Naive thymus-derived CD4-positive, alpha-beta T cell (primary cell): ENCODE measurements at regions not wholly inside any gene's neighbourhood (a gene's known extent, or its start where the extent isn't known, plus 50 kb on each side); places are given as distances from the start of the nearest gene placed in this dataset.

Experiments
- ATAC-seq: fragments of 150-1000 bp; cut with Tn5 transposase; 2 replicates; pipeline ENCODE4 v1.10.0; 2021; ENCODE audit warnings: mild to moderate bottlenecking, moderate library complexity
- CTCF ChIA-PET: fragments of 350-600 bp; sonication (Branson Sonifier 250); formaldehyde crosslinking; loops from one replicate; lab custom pipeline; 2021; ENCODE audit warnings: antibody characterized with exemption; lab: Charles Lee
- POLR2A ChIA-PET: fragments of 350-600 bp; sonication (Branson Sonifier 250); formaldehyde crosslinking; loops from one replicate; lab custom pipeline; 2021; ENCODE audit warnings: antibody characterized with exemption, inconsistent platforms; lab: Charles Lee
- DNase-seq, 9 donors: peaks; one replicate each; pipeline versions ENCODE4 v3.0.0 to v3.0.0-alpha.2; 2020 to 2022; ENCODE audit warnings: mixed read lengths in 1 of 9
- H3K27ac ChIP-seq: one replicate; pipeline ENCODE4 v1.7.0; 2013; ENCODE audit warnings: mild to moderate bottlenecking, low read depth, low read length, moderate library complexity
- H3K27me3 ChIP-seq, 2 donors: one replicate each; pipeline ENCODE4 v1.7.0; 2013; ENCODE audit warnings: low read length in 2 of 2, mild to moderate bottlenecking in 2 of 2, moderate library complexity in 2 of 2; ENCODE audit not compliant: control insufficient read depth in 2 of 2, insufficient read depth in 2 of 2
- H3K36me3 ChIP-seq, 3 experiments: 1 replicate in 2 of 3; 2 replicates in 1 of 3; pipeline ENCODE4 v1.7.0; 2013; ENCODE audit warnings: low read length in 3 of 3, mild to moderate bottlenecking in 3 of 3, moderate library complexity in 1 of 3; ENCODE audit not compliant: insufficient read depth in 3 of 3, control insufficient read depth in 2 of 3
- H3K4me1 ChIP-seq, 2 donors: one replicate each; pipeline ENCODE4 v1.7.0; 2013; ENCODE audit warnings: low read length in 2 of 2, mild to moderate bottlenecking in 2 of 2, moderate library complexity in 1 of 2; ENCODE audit not compliant: control insufficient read depth in 2 of 2, insufficient read depth in 2 of 2
- H3K4me3 ChIP-seq: 2 replicates; pipeline ENCODE4 v1.7.0; 2013; ENCODE audit warnings: mild to moderate bottlenecking, low read length
- H3K9me3 ChIP-seq, 3 experiments: 1 replicate in 2 of 3; 2 replicates in 1 of 3; pipeline ENCODE4 v1.7.0; 2013; ENCODE audit warnings: low read length in 3 of 3; ENCODE audit not compliant: control insufficient read depth in 2 of 3
- H3K27ac Mint-ChIP-seq, 9 donors: one replicate each; pipeline ENCODE4 v1.8.0; 2020 to 2022; ENCODE audit warnings: mixed read lengths in 9 of 9, mild to moderate bottlenecking in 8 of 9, moderate library complexity in 5 of 9, inconsistent platforms in 2 of 9
- H3K27me3 Mint-ChIP-seq, 5 donors: one replicate each; pipeline ENCODE4 v1.8.0; 2021 to 2022; ENCODE audit warnings: mixed read lengths in 5 of 5, mild to moderate bottlenecking in 1 of 5
- H3K36me3 Mint-ChIP-seq, 5 donors: one replicate each; pipeline ENCODE4 v1.8.0; 2020 to 2022; ENCODE audit warnings: mixed read lengths in 5 of 5, mild to moderate bottlenecking in 3 of 5, inconsistent platforms in 1 of 5
- H3K4me1 Mint-ChIP-seq, 7 donors: one replicate each; pipeline ENCODE4 v1.8.0; 2020 to 2022; ENCODE audit warnings: mixed read lengths in 7 of 7, mild to moderate bottlenecking in 3 of 7, inconsistent platforms in 1 of 7
- H3K4me3 Mint-ChIP-seq, 10 donors: one replicate each; pipeline ENCODE4 v1.8.0; 2020 to 2022; ENCODE audit warnings: mild to moderate bottlenecking in 10 of 10, mixed read lengths in 10 of 10, moderate library complexity in 6 of 10, inconsistent platforms in 2 of 10
- H3K9me3 Mint-ChIP-seq, 11 donors: one replicate each; pipeline ENCODE4 v1.8.0; 2020 to 2022; ENCODE audit warnings: mixed read lengths in 11 of 11, mild to moderate bottlenecking in 4 of 11, inconsistent platforms in 1 of 11, moderate library complexity in 1 of 11
- intact Hi-C, 2 donors: fragments of 100-400 bp; cut with micrococcal nuclease; formaldehyde crosslinking; loops; one replicate each; pipeline ENCODE4 v1.15.1; 2023

DNA sequence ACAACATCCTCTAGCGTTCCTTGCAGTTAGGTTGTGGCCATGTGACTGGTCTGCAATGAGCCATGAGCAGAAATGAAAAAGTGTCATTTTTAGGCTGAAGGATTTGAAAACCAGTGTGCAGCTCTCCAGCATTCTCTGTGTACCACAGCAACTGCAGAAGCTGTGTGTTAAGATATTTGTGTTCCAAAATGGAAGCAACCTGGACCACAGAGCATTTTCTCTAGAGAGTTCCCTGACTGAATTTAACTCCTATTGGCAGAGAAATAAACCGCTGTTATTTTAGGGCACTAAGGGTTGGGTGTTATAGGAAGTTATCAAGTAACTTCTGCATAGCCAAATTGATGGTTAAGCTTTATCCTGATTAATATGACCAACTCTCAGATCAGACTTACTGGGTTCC lies 257.2 kb upstream of the THUMPD2 start:
- DNase-seq, result no peak
- H3K27ac Mint-ChIP-seq, result no peak overlapping the region
- H3K9me3 ChIP-seq, result no peaks in the 10 kb centered on the region
- peaks cover 0 to 16% (median 0%) of the 10 kb centered on the region in 5 donors for H3K36me3 Mint-ChIP-seq
- no peak overlapping the region for H3K4me3 ChIP-seq
- intact Hi-C loops, result no loop called here
- peaks cover 0 to 6% (median 0%) of the 10 kb centered on the region in 5 donors for H3K27me3 Mint-ChIP-seq
- peaks cover 0 to 6% (median 0%) of the 10 kb centered on the region in 11 donors for H3K9me3 Mint-ChIP-seq
- POLR2A ChIA-PET, result no interaction called here
- no peak overlapping the region for H3K4me3 Mint-ChIP-seq
- no peak overlapping the region for H3K27ac ChIP-seq
- H3K4me1 ChIP-seq, result no peaks in the 10 kb centered on the region
- no peak for ATAC-seq
- CTCF ChIA-PET, result no interaction called here
- no peaks in the 10 kb centered on the region for H3K27me3 ChIP-seq
- H3K36me3 ChIP-seq, result no peaks in the 10 kb centered on the region
- peaks cover 0 to 23% (median 0%) of the 10 kb centered on the region in 7 donors for H3K4me1 Mint-ChIP-seq

- Histone ChIP-seq H3K4me3 (no peak overlapping the region), H3K27me3 (no peaks in the 10 kb centered on the region), H3K36me3 (no peaks in the 10 kb centered on the region), H3K4me1 (no peaks in the 10 kb centered on the region), H3K27ac (no peak overlapping the region), H3K9me3 (no peaks in the 10 kb centered on the region)
- peaks cover 0 to 23% (median 0%) of the 10 kb centered on the region in 7 donors for H3K4me1 Mint-ChIP-seq
- H3K36me3 Mint-ChIP-seq, result peaks cover 0 to 15% (median 0%) of the 10 kb centered on the region in 5 donors
- H3K4me3 Mint-ChIP-seq, result no peak overlapping the region
- CTCF ChIA-PET, result no interaction called here
- H3K27ac Mint-ChIP-seq, result no peak overlapping the region
- DNase-seq (no peak), ATAC-seq (no peak)
- H3K9me3 Mint-ChIP-seq, result peaks cover 0 to 6% (median 1%) of the 10 kb centered on the region in 11 donors
- H3K27me3 Mint-ChIP-seq, result no peaks in the 10 kb centered on the region
- POLR2A ChIA-PET, result no interaction called here
- intact Hi-C loops, result no loop called here
These were observed 255.7 kb upstream of the THUMPD2 start for GRCh38 chr2:40034801-40035200.

- H3K4me3 Mint-ChIP-seq, result no peak overlapping the region
- POLR2A ChIA-PET, result no interaction called here
These were observed 255.1 kb upstream of the THUMPD2 start for GRCh38 chr2:40034198-40034597.

GRCh38 chr2:40033781-40034180 lies 254.7 kb upstream of the THUMPD2 start:
- no peak overlapping the region for H3K4me3 Mint-ChIP-seq
- Histone ChIP-seq H3K9me3 (no peaks in the 10 kb centered on the region), H3K27me3 (no peaks in the 10 kb centered on the region), H3K4me3 (no peak overlapping the region), H3K4me1 (no peaks in the 10 kb centered on the region), H3K27ac (no peak overlapping the region), H3K36me3 (no peaks in the 10 kb centered on the region)
- ChIA-PET POLR2A (no interaction called here), CTCF (no interaction called here)
- H3K4me1 Mint-ChIP-seq, result peaks cover 0 to 20% (median 0%) of the 10 kb centered on the region in 7 donors
- intact Hi-C loops, result no loop called here
- H3K27me3 Mint-ChIP-seq, result no peaks in the 10 kb centered on the region
- no peak overlapping the region for H3K27ac Mint-ChIP-seq
- DNase-seq (no peak), ATAC-seq (no peak)
- H3K9me3 Mint-ChIP-seq, result peaks cover 0 to 6% (median 1%) of the 10 kb centered on the region in 11 donors
- peaks cover 0 to 13% (median 0%) of the 10 kb centered on the region in 5 donors for H3K36me3 Mint-ChIP-seq

More at GRCh38 chr2:40034198-40034597, 255.1 kb upstream of the THUMPD2 start:
- H3K4me3 ChIP-seq, result no peak overlapping the region
- H3K27ac ChIP-seq, result no peak overlapping the region
- CTCF ChIA-PET, result no interaction called here
- Mint-ChIP-seq H3K4me1 (peaks cover 0 to 20% (median 0%) of the 10 kb centered on the region in 7 donors), H3K9me3 (peaks cover 0 to 6% (median 1%) of the 10 kb centered on the region in 11 donors), H3K36me3 (peaks cover 0 to 15% (median 0%) of the 10 kb centered on the region in 5 donors), H3K27ac (no peak overlapping the region), H3K27me3 (no peaks in the 10 kb centered on the region)
- intact Hi-C loops, result no loop called here
- H3K27me3 ChIP-seq, result no peaks in the 10 kb centered on the region
- no peaks in the 10 kb centered on the region for H3K9me3 ChIP-seq
- ATAC-seq (no peak), DNase-seq (no peak)
- no peaks in the 10 kb centered on the region for H3K4me1 ChIP-seq
- H3K36me3 ChIP-seq, result no peaks in the 10 kb centered on the region

- H3K36me3 Mint-ChIP-seq, result peaks cover 0 to 11% (median 0%) of the 10 kb centered on the region in 5 donors
- Histone ChIP-seq H3K36me3 (no peaks in the 10 kb centered on the region), H3K27ac (no peak overlapping the region), H3K4me3 (no peak overlapping the region), H3K4me1 (no peaks in the 10 kb centered on the region), H3K9me3 (no peaks in the 10 kb centered on the region), H3K27me3 (no peaks in the 10 kb centered on the region)
- H3K9me3 Mint-ChIP-seq, result peaks cover 0 to 6% (median 1%) of the 10 kb centered on the region in 11 donors
- no peak for DNase-seq
- H3K4me1 Mint-ChIP-seq, result peaks cover 0 to 15% (median 0%) of the 10 kb centered on the region in 7 donors
- ChIA-PET CTCF (no interaction called here), POLR2A (no interaction called here)
- H3K27me3 Mint-ChIP-seq, result no peaks in the 10 kb centered on the region
- H3K4me3 Mint-ChIP-seq, result no peak overlapping the region
- no peak overlapping the region for H3K27ac Mint-ChIP-seq
- intact Hi-C loops, result no loop called here
- no peak for ATAC-seq
These were observed 253.7 kb upstream of the THUMPD2 start for GRCh38 chr2:40032650-40033319.

DNA sequence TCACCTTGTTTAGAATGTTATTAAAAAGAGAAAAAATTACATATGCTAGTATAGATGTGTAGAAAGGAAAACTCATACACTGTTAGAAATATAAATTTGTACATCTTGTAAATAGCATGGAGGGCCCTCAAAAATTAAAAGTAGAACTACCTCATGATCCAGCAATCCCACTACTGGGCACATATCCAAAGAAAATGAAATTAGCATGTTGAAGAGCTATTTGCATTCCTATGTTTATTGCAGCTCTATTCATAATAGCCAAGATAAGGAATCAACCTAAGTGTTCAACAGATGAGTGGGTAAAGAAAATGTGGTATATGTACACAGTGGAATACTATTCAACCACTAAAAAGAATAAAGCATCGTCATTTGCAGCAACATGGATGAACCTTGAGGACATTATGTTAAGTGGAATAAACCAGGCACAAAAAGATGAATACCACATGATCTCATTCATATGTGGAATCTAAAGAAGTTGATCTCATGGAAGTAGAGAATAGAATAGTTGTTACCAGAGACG lies 251.5 kb upstream of the THUMPD2 start:
- Mint-ChIP-seq H3K27ac (no peak overlapping the region), H3K4me3 (no peak overlapping the region), H3K27me3 (no peaks in the 10 kb centered on the region), H3K9me3 (peaks cover 0 to 9% (median 1%) of the 10 kb centered on the region in 11 donors), H3K36me3 (peaks cover 0 to 11% (median 0%) of the 10 kb centered on the region in 5 donors), H3K4me1 (peaks cover 0 to 11% (median 0%) of the 10 kb centered on the region in 7 donors)
- DNase-seq (no peak), ATAC-seq (no peak)
- CTCF ChIA-PET, result no interaction called here
- POLR2A ChIA-PET, result no interaction called here
- H3K27ac ChIP-seq, result no peak overlapping the region
- intact Hi-C loops, result no loop called here
- H3K4me1 ChIP-seq, result no peaks in the 10 kb centered on the region
- no peaks in the 10 kb centered on the region for H3K27me3 ChIP-seq
- no peaks in the 10 kb centered on the region for H3K36me3 ChIP-seq
- no peaks in the 10 kb centered on the region for H3K9me3 ChIP-seq
- no peak overlapping the region for H3K4me3 ChIP-seq
